ENCODE measurements at regions not wholly inside any gene's neighbourhood (a gene's known extent, or its start where the extent isn't known, plus 50 kb on each side); places are given as distances from the start of the nearest gene placed in this dataset.
"Not testable (repeated sequence)": the region's sequence is repeated elsewhere in the genome, so short reads cannot be mapped to it uniquely, and the experiment has no call there.

GRCh38 chr7:13009517-13009916 lies 322.1 kb downstream of the ARL4A start:
- no peak for TF ChIP-seq POLR2A (IDR thresholded peaks at IDR 0.05; ENCODE audit: low read depth, low read length)
- DNase-seq (ENCODE audit: insufficient read length, low spot score) = no peak
- FAIRE-seq = peak; percentile 15

GRCh38 chr7:13014011-13014410 lies 326.6 kb downstream of the ARL4A start:
- DNase-seq (ENCODE audit: insufficient read length, low spot score) = no peak
- TF ChIP-seq POLR2A (IDR thresholded peaks at IDR 0.05; ENCODE audit: low read depth, low read length) = no peak
- FAIRE-seq = no peak

- TF ChIP-seq POLR2A (IDR thresholded peaks at IDR 0.05; ENCODE audit: low read depth, low read length) = no peak
- DNase-seq (ENCODE audit: insufficient read length, low spot score) (no peak), FAIRE-seq (no peak)
Observed at GRCh38 chr7:13016036-13016581, 328.7 kb downstream of the ARL4A start.

GRCh38 chr7:13016592-13017332 lies 329.3 kb downstream of the ARL4A start:
- FAIRE-seq = no peak
- peak; percentile 17 for DNase-seq (ENCODE audit: insufficient read length, low spot score)
- TF ChIP-seq POLR2A (IDR thresholded peaks at IDR 0.05; ENCODE audit: low read depth, low read length) = no peak

GRCh38 chr7:13017333-13017857 lies 330.0 kb downstream of the ARL4A start:
- DNase-seq (ENCODE audit: insufficient read length, low spot score) (peak; percentile 51), FAIRE-seq (peak; percentile 99)
- TF ChIP-seq POLR2A (IDR thresholded peaks at IDR 0.05; ENCODE audit: low read depth, low read length) = no peak

- DNase-seq (ENCODE audit: insufficient read length, low spot score) (no peak), FAIRE-seq (no peak)
- TF ChIP-seq POLR2A (IDR thresholded peaks at IDR 0.05; ENCODE audit: low read depth, low read length) = no peak
Observed at GRCh38 chr7:13017881-13018280, 330.4 kb downstream of the ARL4A start.

- TF ChIP-seq POLR2A (IDR thresholded peaks at IDR 0.05; ENCODE audit: low read depth, low read length) = no peak
- DNase-seq (ENCODE audit: insufficient read length, low spot score) = no peak
- FAIRE-seq = peak; percentile 82
Observed at GRCh38 chr7:13021566-13022300, 334.3 kb downstream of the ARL4A start.

- no peak for TF ChIP-seq POLR2A (IDR thresholded peaks at IDR 0.05; ENCODE audit: low read depth, low read length)
- FAIRE-seq = no peak
- DNase-seq (ENCODE audit: insufficient read length, low spot score) = no peak
Observed at GRCh38 chr7:13024121-13024674, 336.8 kb downstream of the ARL4A start.

GRCh38 chr7:13025043-13025442 lies 337.6 kb downstream of the ARL4A start:
- not testable (repeated sequence) for FAIRE-seq; DNase-seq (ENCODE audit: insufficient read length, low spot score)

- no peak for TF ChIP-seq POLR2A (IDR thresholded peaks at IDR 0.05; ENCODE audit: low read depth, low read length)
- DNase-seq (ENCODE audit: insufficient read length, low spot score) (no peak), FAIRE-seq (peak; percentile 60)
Observed at GRCh38 chr7:13027321-13027720, 339.9 kb downstream of the ARL4A start.

GRCh38 chr7:13028036-13028824 lies 340.8 kb downstream of the ARL4A start:
- no peak for DNase-seq (ENCODE audit: insufficient read length, low spot score)
- TF ChIP-seq POLR2A (IDR thresholded peaks at IDR 0.05; ENCODE audit: low read depth, low read length) = no peak
- peak; percentile 64 for FAIRE-seq

- TF ChIP-seq POLR2A (IDR thresholded peaks at IDR 0.05; ENCODE audit: low read depth, low read length) = no peak
- DNase-seq (ENCODE audit: insufficient read length, low spot score) = no peak
- FAIRE-seq = peak; percentile 86
Observed at GRCh38 chr7:13028825-13029099, 341.3 kb downstream of the ARL4A start.

- FAIRE-seq (peak; percentile 82), DNase-seq (ENCODE audit: insufficient read length, low spot score) (no peak)
- no peak for TF ChIP-seq POLR2A (IDR thresholded peaks at IDR 0.05; ENCODE audit: low read depth, low read length)
Observed at GRCh38 chr7:13031468-13031867, 344.0 kb downstream of the ARL4A start.

GRCh38 chr7:13032084-13032483 lies 344.7 kb downstream of the ARL4A start:
- FAIRE-seq (no peak), DNase-seq (ENCODE audit: insufficient read length, low spot score) (no peak)
- TF ChIP-seq POLR2A (IDR thresholded peaks at IDR 0.05; ENCODE audit: low read depth, low read length) = no peak

All from H54 (cell line).